Hepatocyte (in vitro differentiated cells): ENCODE measurements at regions not wholly inside any gene's neighbourhood (a gene's known extent, or its start where the extent isn't known, plus 50 kb on each side); places are given as distances from the start of the nearest gene placed in this dataset.

Experiments
- DNase-seq: peaks from one replicate; pipeline ENCODE4 v3.0.0-alpha.2; 2016; ENCODE audit warnings: low spot score
- H2AFZ ChIP-seq: fragments of 200-600 bp; sonication (generic); 2 replicates; pipeline ENCODE4 v1.6.0; 2016; ENCODE audit warnings: antibody characterized with exemption, mild to moderate bottlenecking
- H3K27ac ChIP-seq: fragments of 200-600 bp; sonication (generic); 2 replicates; pipeline ENCODE4 v1.5.1; 2016; ENCODE audit warnings: mild to moderate bottlenecking
- H3K27me3 ChIP-seq: fragments of 200-600 bp; sonication (generic); 2 replicates; pipeline ENCODE4 v1.6.1; 2016
- H3K36me3 ChIP-seq: fragments of 200-600 bp; sonication (generic); replicated peaks from 2 replicates; pipeline ENCODE4 v1.5.1; 2016; ENCODE audit warnings: low read depth; ENCODE audit not compliant: insufficient read depth
- H3K4me1 ChIP-seq: fragments of 200-600 bp; sonication (generic); 2 replicates; pipeline ENCODE4 v1.5.1; 2016; ENCODE audit warnings: mild to moderate bottlenecking, moderate library complexity; ENCODE audit not compliant: insufficient read depth
- H3K4me2 ChIP-seq: fragments of 200-600 bp; sonication (generic); 2 replicates; pipeline ENCODE4 v1.6.0; 2016
- H3K4me3 ChIP-seq: fragments of 200-600 bp; sonication (generic); 2 replicates; pipeline ENCODE4 v1.5.1; 2016; ENCODE audit warnings: mild to moderate bottlenecking
- H3K79me2 ChIP-seq: fragments of 200-600 bp; sonication (generic); 2 replicates; pipeline ENCODE4 v1.6.0; 2017; ENCODE audit warnings: mild to moderate bottlenecking
- H3K9me2 ChIP-seq: fragments of 200-600 bp; sonication (generic); replicated peaks from 2 replicates; pipeline ENCODE4 v1.6.0; 2017; ENCODE audit warnings: mild to moderate bottlenecking; ENCODE audit not compliant: insufficient read depth
- H3K9me3 ChIP-seq: fragments of 200-600 bp; sonication (generic); 2 replicates; pipeline ENCODE4 v1.5.1; 2016; ENCODE audit warnings: low read depth, mild to moderate bottlenecking
- H4K20me1 ChIP-seq: fragments of 200-600 bp; sonication (generic); 2 replicates; pipeline ENCODE4 v1.6.0; 2016; ENCODE audit warnings: mild to moderate bottlenecking; ENCODE audit not compliant: insufficient read depth, poor library complexity, severe bottlenecking
- EZH2 ChIP-seq: fragments of 200-600 bp; sonication (generic); IDR thresholded peaks from 2 replicates; pipeline ENCODE4 v1.6.1; 2016; ENCODE audit warnings: antibody characterized with exemption, mild to moderate bottlenecking, borderline replicate concordance
- EZH2phosphoT487 ChIP-seq: fragments of 200-600 bp; sonication (generic); IDR thresholded peaks from one replicate; pipeline ENCODE4 v1.6.1; 2018; ENCODE audit warnings: antibody characterized with exemption, mild to moderate bottlenecking, low read depth, moderate library complexity; ENCODE audit not compliant: unreplicated experiment, severe bottlenecking
- WGBS: methylation state at CpG from one replicate; pipeline ENCODE4 v1.1.6; 2016; ENCODE audit warnings: low lambda C conversion rate; ENCODE audit errors: missing lambda C conversion rate; 5-methylcytosine and 5-hydroxymethylcytosine counted together
- TF ChIP-seq, protein P1 (sequence below): fragments of 200-600 bp; sonication (generic); IDR thresholded peaks from 2 replicates; pipeline ENCODE4 v1.5.1; 2016; ENCODE audit warnings: antibody characterized with exemption, mild to moderate bottlenecking; ENCODE audit not compliant: poor library complexity

DNA sequence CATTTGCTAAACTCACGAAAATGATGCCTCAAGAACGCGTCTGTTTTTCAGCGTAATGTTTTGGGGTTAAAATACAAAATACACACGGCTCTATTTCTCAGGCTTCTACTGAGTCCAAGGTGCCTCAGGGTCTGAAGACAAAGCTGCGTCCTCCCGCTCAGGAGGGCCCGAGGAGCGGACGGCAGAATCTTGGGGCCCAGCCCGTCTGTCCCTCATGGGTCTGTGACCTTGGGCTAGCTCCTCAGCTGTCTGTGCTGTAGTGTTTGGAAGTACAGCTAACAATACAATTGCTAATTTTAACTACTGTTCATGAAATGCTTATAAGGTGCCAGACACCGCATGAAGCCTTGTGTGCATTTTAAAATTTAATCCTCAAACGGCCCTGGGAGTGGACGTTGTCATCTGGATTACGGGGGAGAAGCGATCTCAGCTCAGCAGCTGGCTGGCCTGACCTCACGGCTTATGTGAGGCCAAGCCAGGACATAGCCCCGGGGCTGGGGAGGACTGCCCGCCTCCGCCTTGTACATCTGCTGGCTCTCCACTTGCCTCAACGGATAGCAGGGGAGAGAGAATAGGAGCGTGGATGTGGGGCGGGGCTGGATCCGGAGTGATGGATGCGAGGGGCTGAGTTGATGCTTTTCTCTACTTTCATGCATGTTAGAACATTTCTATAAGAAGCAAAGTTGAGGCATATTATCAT lies 357.4 kb downstream of the GLRX3 start:
- no peak for TF ChIP-seq EZH2phosphoT487
- TF ChIP-seq, protein P1, sequence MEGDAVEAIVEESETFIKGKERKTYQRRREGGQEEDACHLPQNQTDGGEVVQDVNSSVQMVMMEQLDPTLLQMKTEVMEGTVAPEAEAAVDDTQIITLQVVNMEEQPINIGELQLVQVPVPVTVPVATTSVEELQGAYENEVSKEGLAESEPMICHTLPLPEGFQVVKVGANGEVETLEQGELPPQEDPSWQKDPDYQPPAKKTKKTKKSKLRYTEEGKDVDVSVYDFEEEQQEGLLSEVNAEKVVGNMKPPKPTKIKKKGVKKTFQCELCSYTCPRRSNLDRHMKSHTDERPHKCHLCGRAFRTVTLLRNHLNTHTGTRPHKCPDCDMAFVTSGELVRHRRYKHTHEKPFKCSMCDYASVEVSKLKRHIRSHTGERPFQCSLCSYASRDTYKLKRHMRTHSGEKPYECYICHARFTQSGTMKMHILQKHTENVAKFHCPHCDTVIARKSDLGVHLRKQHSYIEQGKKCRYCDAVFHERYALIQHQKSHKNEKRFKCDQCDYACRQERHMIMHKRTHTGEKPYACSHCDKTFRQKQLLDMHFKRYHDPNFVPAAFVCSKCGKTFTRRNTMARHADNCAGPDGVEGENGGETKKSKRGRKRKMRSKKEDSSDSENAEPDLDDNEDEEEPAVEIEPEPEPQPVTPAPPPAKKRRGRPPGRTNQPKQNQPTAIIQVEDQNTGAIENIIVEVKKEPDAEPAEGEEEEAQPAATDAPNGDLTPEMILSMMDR, result no peak
- no peak for TF ChIP-seq EZH2
- H3K79me2 ChIP-seq, result no peaks in the 10 kb centered on the region
- no peak overlapping the region for H3K4me3 ChIP-seq
- no peaks in the 10 kb centered on the region for H3K9me3 ChIP-seq
- no peaks in the 10 kb centered on the region for H3K9me2 ChIP-seq
- no peak overlapping the region for H3K4me2 ChIP-seq
- H3K36me3 ChIP-seq, result no peaks in the 10 kb centered on the region
- no peak for DNase-seq
- no peak overlapping the region for H2AFZ ChIP-seq
- H3K27me3 ChIP-seq, result no peaks in the 10 kb centered on the region
- H4K20me1 ChIP-seq, result no peaks in the 10 kb centered on the region
- 75% methylated on average over 25 of the region's 25 CpGs for WGBS
- no peak overlapping the region for H3K27ac ChIP-seq
- peaks cover 21% of the 10 kb centered on the region for H3K4me1 ChIP-seq

DNA sequence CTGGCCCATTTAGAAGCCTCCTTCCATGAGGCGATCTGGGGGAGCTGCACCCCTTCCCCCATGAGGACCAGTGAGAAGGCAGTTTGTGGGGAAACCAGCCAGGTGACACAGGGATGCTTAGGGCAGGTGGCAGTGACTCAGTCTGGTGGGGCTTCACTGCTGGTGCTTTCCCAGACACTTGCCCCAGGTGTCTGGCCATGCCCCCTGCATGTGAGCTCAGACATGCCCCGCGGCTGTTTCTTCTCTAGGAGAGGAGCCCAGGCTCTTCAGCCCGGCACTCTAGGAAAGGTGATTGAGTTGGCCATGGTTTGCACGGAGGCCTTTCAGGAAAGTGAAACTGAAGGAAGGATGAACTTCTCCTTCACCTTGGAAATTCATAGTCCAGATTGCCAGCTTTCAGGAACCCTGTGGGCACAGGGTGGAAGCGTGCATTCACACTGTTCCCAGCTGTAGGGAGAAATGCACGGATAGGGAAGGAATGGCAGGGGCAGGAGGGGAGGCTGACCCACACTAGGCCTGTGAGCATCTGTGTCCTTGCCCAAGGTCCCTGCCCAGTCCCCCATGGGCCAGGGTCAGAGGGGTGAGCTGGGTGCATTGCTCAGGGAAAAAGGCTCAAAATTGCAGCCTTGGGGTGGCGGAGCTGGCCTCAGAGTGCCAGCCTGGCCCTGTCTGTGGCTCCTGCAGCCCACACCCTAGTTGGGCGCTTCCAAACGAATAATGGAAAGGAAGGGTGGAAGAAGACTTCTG lies 359.1 kb downstream of the GLRX3 start:
- H3K4me2 ChIP-seq, result no peak overlapping the region
- 89% methylated on average over 10 of the region's 10 CpGs for WGBS
- no peaks in the 10 kb centered on the region for H3K79me2 ChIP-seq
- no peaks in the 10 kb centered on the region for H3K9me3 ChIP-seq
- DNase-seq, result no peak
- H3K9me2 ChIP-seq, result no peaks in the 10 kb centered on the region
- no peaks in the 10 kb centered on the region for H4K20me1 ChIP-seq
- peaks cover 19% of the 10 kb centered on the region for H3K4me1 ChIP-seq
- no peak overlapping the region for H3K27ac ChIP-seq
- no peak overlapping the region for H2AFZ ChIP-seq
- H3K4me3 ChIP-seq, result no peak overlapping the region
- H3K36me3 ChIP-seq, result no peaks in the 10 kb centered on the region
- H3K27me3 ChIP-seq, result no peaks in the 10 kb centered on the region
- no peak for TF ChIP-seq EZH2phosphoT487
- no peak for TF ChIP-seq EZH2
- TF ChIP-seq, protein P1, result no peak

DNA sequence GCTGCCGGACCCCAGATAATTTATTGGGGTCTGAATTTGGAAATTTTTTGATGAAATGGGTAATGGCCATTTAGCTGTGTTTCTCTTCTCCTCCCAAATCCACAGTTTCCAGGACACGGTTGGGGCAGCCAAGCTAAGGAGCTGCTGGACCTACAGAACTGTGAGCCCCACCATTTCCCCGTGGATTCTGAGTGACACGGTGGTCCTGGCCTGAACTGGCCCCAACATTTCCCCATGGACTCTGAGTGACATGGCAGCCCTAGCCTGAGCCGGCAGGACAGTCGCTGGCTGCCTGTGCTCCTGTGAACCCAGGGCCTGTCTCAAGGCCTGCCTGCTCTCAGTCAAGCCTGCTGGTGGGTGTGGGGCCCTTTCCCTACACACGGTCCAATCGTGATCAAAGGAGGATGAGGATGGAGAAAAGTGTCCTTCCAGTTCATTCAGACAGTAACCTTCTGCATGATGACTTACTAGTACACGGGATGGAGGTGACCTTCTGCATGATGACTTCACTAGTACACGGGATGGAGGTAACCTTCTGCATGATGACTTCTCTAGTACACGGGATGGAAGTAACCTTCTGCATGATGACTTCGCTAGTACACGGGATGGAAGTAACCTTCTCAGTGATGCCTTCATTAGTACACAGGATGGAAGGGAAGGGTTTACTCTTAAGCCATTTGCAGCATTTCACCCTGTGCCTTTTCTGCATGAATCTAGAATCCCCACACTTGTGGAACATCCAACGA lies 359.9 kb downstream of the GLRX3 start:
- Histone ChIP-seq H3K4me1 (peaks cover 11% of the 10 kb centered on the region), H3K4me3 (no peak overlapping the region), H3K27ac (no peak overlapping the region), H3K4me2 (no peak overlapping the region), H3K9me3 (no peaks in the 10 kb centered on the region), H2AFZ (no peak overlapping the region), H3K27me3 (no peaks in the 10 kb centered on the region), H4K20me1 (no peaks in the 10 kb centered on the region), H3K36me3 (no peaks in the 10 kb centered on the region), H3K79me2 (no peaks in the 10 kb centered on the region), H3K9me2 (no peaks in the 10 kb centered on the region)
- no peak for DNase-seq
- TF ChIP-seq EZH2phosphoT487, result no peak
- 96% methylated on average over 13 of the region's 14 CpGs for WGBS
